Right renal pelvis (tissue), 4 donors: ENCODE measurements at regions not wholly inside any gene's neighbourhood (a gene's known extent, or its start where the extent isn't known, plus 50 kb on each side); places are given as distances from the start of the nearest gene placed in this dataset.
A peak's percentile ranks its signal among the peaks of the same experiment; 100 is the strongest.

Experiments
- DNase-seq, 4 donors: peaks; one replicate each; pipeline ENCODE4 v3.0.0-alpha.2; 2013; ENCODE audit warnings: low read depth in 4 of 4, low spot score in 3 of 4, missing footprints in 1 of 4

- DNase-seq, result no peak
Measured at GRCh38 chr1:5751833-5752745, 240.1 kb downstream of the NPHP4 start.

GRCh38 chr1:5751163-5751540 lies 241.1 kb downstream of the NPHP4 start:
- no peak for DNase-seq

- DNase-seq, result no peak
Measured at GRCh38 chr1:5750186-5751162, 241.8 kb downstream of the NPHP4 start.

GRCh38 chr1:5748286-5749225 lies 243.7 kb downstream of the NPHP4 start:
- DNase-seq, result no peak

- no peak for DNase-seq
Measured at GRCh38 chr1:5747426-5748285, 244.6 kb downstream of the NPHP4 start.

GRCh38 chr1:5746611-5747425 lies 245.4 kb downstream of the NPHP4 start:
- DNase-seq, result no peak

GRCh38 chr1:5745800-5746610 lies 246.2 kb downstream of the NPHP4 start:
- peak; percentile 43 to 61 (median 54) for DNase-seq

- DNase-seq, result no peak
Measured at GRCh38 chr1:5744911-5745799, 247.1 kb downstream of the NPHP4 start.

- DNase-seq, result no peak
Measured at GRCh38 chr1:5744341-5744740, 247.9 kb downstream of the NPHP4 start.

- DNase-seq, result no peak
Measured at GRCh38 chr1:5743435-5744095, 248.7 kb downstream of the NPHP4 start.

GRCh38 chr1:5742801-5743200 lies 249.4 kb downstream of the NPHP4 start:
- no peak for DNase-seq

- no peak for DNase-seq
Measured at GRCh38 chr1:5742032-5742431, 250.2 kb downstream of the NPHP4 start.

GRCh38 chr1:5740865-5741860 lies 251.1 kb downstream of the NPHP4 start:
- DNase-seq, result no peak

- no peak for DNase-seq
Measured at GRCh38 chr1:5740450-5740849, 251.8 kb downstream of the NPHP4 start.

- DNase-seq, result no peak
Measured at GRCh38 chr1:5739561-5740078, 252.6 kb downstream of the NPHP4 start.
